ENCODE measurements at regions not wholly inside any gene's neighbourhood (a gene's known extent, or its start where the extent isn't known, plus 50 kb on each side); places are given as distances from the start of the nearest gene placed in this dataset.
A peak's percentile ranks its signal among the peaks of the same experiment; 100 is the strongest.
"Not testable (repeated sequence)": the region's sequence is repeated elsewhere in the genome, so short reads cannot be mapped to it uniquely, and the experiment has no call there.

DNA sequence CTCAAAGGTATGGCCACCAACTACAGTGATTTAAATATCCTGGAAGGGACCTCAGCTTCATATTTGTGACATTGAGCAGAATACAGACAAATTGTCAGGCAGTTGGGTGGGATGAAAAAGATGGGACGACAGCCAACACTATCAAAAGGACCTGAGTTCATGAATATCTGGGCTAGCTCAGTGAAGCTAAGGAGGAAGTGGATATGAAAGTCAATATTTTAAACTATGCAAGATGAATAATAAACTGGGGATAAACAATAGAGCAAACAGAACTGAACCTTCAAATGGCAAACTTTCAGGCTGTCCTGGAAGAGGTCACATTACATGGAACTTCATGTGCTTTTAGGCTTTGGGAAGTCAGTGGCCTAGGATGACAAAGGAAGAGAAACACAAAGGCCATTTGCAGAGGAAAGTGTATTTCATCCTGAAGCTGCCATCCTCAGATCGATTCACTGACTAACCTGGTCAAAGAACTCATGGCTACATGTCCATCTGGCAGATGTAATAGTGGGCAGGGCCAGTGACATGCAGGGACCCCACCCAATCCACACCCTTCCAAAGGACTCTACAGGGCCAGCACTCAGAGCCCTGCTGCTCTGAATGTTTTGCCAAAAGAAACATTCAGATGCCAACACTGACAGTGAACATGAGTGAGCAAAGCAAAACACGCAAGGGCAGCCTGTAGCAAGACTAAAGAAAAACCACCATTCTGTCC is 175.7 kb downstream of the ETAA1 start:
- DNase-seq = no peak

DNA sequence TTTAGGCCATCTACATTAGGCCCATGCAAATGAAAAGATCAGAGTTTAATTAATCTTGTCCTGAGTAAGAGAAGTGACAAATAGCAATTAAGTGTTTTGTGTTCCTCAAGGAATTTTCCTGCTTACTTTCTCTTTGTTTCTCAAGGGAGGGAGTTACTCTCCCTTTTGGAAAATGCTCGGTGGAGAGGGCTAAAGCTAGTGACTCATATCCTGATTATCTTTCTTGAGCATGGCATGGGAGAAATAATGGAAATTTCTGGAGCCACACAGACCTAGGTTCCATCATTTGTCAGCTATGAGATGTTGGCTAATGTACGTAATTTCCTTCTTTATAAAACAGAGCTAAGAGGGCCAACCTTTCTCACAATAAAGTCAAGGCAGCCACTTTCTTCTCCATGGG is 177.1 kb downstream of the ETAA1 start:
- DNase-seq = no peak

GRCh38 chr2:67576226-67576625 is 179.1 kb downstream of the ETAA1 start:
- DNase-seq = no peak

- no peak for DNase-seq
Observed at GRCh38 chr2:67576991-67577390, 179.9 kb downstream of the ETAA1 start.

DNA sequence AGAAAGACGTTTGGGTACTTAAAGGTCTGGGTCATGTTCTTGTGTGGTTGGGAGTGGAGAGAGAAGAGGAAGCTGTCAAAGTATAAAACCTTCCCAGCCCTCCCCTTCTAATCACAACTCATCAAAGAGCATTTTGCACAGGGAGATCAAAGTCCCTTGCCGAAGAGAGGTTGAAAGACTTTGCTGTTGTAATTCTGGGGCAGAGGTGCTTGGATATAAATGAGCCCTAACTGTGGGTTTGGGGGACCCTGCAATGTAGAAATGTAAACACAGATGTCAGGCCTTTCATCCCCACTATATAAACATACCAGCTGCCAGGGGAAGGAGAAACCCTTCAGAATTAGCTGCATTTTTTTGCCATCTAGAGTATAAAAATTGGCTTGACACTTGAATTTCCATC is 182.1 kb downstream of the ETAA1 start:
- peak; percentile 12 for DNase-seq

GRCh38 chr2:67579806-67580205 is 182.7 kb downstream of the ETAA1 start:
- DNase-seq = no peak

DNA sequence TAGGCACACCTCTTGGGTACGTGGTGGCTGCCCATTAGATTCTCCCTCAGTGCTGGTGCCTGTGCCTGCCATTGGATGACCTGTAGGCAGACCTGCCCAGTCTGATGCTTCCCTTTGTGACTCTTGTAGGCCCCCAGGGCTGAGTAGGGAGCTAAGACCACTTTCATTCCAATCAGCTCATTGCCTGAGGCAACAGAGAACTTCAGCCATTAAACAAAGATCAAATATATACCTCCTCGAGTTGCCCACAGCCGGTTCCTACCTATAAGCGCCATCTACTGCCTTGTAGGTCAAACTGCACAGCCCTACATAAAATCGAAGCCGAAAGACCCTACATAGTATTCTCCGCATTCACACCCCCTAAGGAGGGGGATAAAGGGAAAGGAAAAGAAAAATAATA is 184.6 kb downstream of the ETAA1 start:
- no peak for DNase-seq

GRCh38 chr2:67583185-67583584 is 186.1 kb downstream of the ETAA1 start:
- no peak for DNase-seq

DNA sequence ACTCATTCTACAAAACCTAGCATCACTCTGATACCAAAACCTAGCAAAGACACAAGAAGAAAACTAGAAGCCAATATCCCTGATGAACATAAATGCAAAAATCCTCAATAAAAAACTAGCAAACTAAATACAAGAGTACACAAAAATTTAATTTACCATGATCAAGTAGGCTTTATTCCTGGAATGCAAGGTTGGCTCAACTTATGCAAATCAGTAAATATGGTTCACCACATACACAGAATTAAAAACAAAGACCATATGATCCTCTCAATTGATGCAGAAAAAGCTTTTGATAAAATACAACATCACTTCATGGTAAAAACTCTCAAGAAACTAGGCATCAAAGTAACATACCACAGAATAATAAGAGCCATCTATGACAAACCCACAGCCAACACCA is 188.3 kb downstream of the ETAA1 start:
- no peak for DNase-seq

- DNase-seq = not testable (repeated sequence)
Observed at GRCh38 chr2:67589121-67589520, 192.0 kb downstream of the ETAA1 start.

DNA sequence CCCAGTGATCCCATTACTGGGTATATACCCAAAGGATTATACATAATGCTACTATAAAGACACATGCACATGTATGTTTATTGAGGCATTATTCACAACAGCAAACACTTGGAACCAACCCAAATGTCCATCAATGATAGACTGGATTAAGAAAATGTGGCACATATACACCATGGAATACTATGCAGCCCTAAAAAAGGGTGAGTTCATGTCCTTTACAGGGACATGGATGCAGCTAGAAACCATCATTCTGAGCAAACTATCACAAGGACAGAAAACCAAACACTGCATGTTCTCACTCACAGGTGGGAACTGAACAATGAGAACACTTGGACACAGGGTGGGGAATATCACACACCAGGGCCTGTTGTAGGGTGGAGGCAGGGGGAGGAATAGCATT is 197.4 kb downstream of the ETAA1 start:
- not testable (repeated sequence) for DNase-seq

DNA sequence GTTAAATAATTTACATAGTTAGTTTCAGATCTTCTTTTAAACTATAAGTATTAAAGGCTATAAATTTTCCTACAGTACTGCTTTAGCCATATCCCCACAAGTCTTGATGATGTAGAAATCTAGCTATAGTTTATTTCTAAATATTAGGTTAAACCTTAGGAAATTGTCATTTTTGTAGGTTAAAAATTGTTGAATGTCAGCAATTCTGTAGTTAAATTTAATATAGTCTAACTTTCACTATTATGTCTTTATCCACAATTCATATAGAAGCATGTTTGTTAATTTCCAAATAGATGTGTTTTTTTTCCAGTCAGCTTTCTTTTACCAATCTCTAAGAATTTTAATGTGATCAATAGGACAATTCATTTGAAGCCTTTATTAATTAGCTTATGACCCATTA is 199.7 kb downstream of the ETAA1 start:
- no peak for DNase-seq

- DNase-seq = no peak
Observed at GRCh38 chr2:67599561-67599960, 202.4 kb downstream of the ETAA1 start.

- DNase-seq = no peak
Observed at GRCh38 chr2:67600222-67600871, 203.2 kb downstream of the ETAA1 start.

DNA sequence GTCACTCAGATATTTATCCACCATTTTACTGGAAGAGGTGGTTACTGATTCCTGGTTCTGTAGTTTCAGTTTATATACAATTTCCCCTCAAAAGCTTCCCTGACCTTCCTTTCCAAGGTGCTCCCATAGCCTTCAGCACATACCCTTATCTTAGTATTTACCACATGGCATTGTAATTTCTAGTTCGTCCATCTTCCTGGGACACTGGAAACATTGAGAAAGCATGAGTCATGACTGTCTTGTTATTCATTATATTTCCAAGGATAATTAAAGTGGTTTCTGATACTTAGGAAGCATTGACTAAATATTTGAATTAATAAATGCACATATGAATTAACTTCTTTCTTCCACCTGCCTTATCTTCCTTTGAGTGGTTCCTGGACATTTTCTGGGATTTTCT is 203.8 kb downstream of the ETAA1 start:
- DNase-seq = no peak

GRCh38 chr2:67604360-67604759 is 207.2 kb downstream of the ETAA1 start:
- DNase-seq = no peak

DNA sequence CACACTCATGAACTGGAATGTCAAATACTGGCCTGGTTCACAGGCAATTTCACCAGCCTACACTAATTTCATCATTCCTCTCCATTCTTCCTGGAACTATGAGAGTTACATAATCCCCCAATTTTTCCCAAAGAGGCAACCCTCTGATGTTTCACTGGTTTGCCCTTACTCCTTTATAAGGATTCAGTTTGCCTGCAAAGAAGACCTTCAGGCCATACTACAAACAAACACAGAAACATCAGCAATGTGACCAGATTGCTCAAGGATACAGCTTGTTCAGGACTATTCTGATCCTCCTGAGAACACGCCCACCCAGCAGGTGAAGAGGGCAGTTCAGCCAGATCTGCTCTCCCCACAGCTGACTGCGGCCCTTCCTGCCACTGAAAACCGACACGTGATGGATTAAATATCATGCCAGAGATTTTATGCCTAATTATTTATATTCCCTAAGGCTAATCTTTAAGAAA is 215.5 kb downstream of the ETAA1 start:
- no peak for DNase-seq

GRCh38 chr2:67613227-67613626 is 216.1 kb downstream of the ETAA1 start:
- no peak for DNase-seq

DNA sequence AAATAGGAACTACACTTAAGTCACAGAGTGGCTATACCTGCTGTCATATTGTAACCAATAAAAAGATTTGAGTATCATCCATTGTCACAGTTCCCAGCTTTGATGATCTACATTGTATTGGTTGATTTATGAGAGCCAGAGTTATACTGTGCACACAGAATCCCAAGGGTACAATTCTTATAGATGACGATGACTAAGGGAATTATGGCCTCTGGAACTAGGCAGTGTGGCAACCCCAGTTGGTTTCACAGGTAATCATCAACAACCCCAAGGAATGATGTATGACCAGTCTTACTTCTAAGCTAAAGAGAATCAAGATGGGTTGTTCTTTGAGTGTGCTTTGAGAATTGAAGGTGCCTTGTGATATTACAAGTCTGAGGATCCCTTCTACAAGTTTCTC is 217.3 kb downstream of the ETAA1 start:
- DNase-seq = no peak

DNA sequence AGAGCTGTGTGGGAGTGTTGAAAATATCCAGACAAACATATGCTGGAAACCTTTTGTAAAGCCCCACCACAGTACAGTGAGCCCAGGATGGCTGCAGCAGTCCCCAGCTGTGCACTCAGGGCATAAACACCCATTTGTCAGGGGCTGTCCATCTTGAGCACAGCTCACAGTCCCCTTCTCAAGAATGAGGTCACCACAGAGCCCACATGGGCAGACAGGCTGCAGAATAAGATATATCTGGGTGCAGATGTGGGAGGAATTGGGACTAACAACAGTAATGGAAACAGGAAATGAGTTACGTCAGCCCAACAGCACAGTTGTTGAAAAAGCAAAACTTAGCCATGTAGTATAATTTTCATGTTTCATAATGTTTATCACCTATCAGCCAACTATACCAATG is 219.6 kb downstream of the ETAA1 start:
- DNase-seq = no peak

DNA sequence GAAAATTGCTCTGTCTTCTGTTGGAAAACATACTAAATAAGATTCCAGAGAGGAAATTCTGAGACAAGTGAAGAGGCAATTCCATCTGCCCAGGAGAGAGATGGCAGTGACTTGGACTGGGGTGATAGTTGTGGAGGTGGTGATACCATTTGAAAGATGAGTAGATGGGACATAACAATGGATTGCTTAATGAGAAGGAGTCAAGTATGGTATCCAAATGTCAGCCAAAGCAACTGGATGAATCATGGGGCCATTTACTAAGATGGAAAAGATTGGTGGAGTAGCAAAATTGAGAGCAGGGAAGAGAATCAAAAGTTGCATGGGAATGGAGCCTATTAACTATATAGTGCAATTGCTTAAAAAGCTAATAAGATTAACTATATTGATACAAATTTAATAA is 222.1 kb downstream of the ETAA1 start:
- no peak for DNase-seq

DNA sequence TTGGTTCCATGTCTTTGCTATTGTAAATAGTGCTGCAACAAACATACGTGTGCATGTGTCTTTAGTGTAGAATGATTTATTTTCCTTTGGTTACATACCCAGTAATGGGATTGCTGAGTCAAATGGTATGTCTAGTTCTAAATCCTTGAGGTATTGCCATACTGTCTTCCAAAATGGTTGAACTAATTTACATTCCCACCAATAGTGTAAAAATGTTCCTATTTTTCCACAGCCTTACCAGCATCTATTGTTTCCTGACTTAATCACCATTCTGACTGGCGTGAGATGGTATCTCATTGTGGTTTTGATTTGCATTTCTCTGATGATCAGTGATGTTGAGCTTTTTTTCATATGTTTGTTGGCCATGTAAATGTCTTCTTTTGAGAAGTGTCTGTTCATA is 226.6 kb downstream of the ETAA1 start:
- DNase-seq = not testable (repeated sequence)

GRCh38 chr2:67625178-67625577 is 228.0 kb downstream of the ETAA1 start:
- DNase-seq = no peak

DNA sequence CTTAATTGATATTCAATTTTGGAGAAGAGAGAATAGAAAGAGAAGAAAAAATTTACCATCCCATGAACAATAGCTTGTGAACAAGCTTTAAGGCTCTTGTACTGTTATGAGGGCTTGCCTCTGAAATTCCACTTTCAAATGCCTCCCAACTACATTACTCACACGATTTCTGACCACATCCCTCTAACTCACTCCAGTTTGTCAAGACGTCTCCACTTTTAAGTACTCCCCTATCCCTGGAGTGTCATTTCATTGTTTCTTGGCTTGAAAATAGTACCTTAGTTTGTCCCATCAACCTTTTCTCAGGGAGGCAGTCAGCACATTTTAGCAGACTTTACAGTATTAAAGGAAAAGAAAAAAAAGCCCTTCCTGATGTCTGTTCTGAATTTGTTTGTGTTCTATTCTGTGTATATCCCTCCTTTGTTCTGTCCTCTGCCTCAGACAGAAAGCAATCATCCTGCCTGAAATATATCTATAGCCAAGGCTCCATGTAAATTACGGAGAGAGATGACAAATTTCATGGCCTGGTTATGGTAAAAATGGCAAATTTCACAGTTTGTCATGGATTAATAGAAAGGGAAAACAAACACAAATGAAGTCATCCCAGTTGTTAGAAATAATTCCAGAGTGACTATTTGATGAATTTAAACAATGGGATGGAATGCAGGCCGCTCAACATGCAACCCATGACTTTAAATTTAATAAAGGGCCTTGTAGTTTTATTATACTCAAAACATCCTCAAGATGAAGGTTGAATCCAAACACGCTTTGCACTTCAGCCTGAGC is 228.8 kb downstream of the ETAA1 start:
- no peak for DNase-seq
